ENCODE measurements at regions not wholly inside any gene's neighbourhood (a gene's known extent, or its start where the extent isn't known, plus 50 kb on each side); places are given as distances from the start of the nearest gene placed in this dataset.

DNA sequence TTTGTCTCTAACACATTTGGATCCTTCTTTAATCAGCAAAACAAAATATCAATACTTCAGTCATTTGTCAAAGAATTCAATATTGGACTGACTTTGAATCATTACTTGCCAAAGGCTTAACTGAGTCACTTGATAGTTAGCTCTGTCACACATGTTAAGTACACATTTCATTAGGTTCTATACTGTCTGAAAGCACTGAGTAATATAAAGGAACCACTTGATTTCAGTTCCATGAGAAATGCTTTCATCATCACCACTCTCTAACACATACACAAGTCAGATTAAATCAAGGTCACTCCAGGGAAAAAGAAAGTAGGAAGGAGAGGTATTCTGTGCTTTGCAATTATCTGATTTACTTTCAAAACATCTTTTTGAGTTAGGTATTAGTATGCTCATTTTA lies 1233.1 kb downstream of the C4orf33 start:
- H3K36me3 ChIP-seq (ENCODE audit: insufficient read depth, low read length), result no peaks in the 10 kb centered on the region
- H3K4me2 ChIP-seq (ENCODE audit: insufficient read depth, low read length), result no peak overlapping the region
- TF ChIP-seq, protein P1, sequence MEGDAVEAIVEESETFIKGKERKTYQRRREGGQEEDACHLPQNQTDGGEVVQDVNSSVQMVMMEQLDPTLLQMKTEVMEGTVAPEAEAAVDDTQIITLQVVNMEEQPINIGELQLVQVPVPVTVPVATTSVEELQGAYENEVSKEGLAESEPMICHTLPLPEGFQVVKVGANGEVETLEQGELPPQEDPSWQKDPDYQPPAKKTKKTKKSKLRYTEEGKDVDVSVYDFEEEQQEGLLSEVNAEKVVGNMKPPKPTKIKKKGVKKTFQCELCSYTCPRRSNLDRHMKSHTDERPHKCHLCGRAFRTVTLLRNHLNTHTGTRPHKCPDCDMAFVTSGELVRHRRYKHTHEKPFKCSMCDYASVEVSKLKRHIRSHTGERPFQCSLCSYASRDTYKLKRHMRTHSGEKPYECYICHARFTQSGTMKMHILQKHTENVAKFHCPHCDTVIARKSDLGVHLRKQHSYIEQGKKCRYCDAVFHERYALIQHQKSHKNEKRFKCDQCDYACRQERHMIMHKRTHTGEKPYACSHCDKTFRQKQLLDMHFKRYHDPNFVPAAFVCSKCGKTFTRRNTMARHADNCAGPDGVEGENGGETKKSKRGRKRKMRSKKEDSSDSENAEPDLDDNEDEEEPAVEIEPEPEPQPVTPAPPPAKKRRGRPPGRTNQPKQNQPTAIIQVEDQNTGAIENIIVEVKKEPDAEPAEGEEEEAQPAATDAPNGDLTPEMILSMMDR (IDR thresholded peaks at IDR 0.05; ENCODE audit: extremely low read depth, low read depth, low read length), result no peak

DNA sequence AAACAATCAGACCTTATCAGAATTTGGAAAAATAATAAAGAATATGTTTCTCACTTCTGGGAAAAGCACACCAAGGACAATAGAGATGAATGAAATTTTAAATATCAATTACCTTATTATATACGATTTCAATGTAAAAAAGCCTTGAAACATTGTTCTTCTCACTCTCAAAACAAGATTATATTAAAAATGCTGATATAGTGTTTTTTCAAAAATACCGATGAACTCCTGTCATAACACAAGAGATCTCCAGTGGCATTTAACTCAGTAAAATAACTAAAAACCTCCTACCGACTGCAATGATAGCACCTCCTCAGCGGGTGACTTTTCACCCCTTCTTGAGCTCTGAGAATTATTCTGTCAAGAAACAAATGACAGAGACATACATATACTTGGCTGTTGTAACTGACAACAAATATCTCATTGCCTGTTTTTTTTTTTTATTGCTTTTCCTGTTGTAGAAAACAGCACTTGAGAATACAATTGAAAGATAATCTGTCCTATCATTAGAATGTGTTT lies 1237.3 kb downstream of the C4orf33 start:
- Histone ChIP-seq H3K27me3 (ENCODE audit: insufficient read depth, low read length) (no peaks in the 10 kb centered on the region), H3K4me3 (ENCODE audit: insufficient read depth, low read length) (no peak overlapping the region), H3K4me2 (ENCODE audit: insufficient read depth, low read length) (no peak overlapping the region), H4K20me1 (ENCODE audit: insufficient read depth, low read length) (no peaks in the 10 kb centered on the region), H3K27ac (ENCODE audit: low read depth, low read length) (no peak overlapping the region), H3K4me1 (ENCODE audit: insufficient read depth, low read length) (no peaks in the 10 kb centered on the region), H3K36me3 (ENCODE audit: insufficient read depth, low read length) (no peaks in the 10 kb centered on the region), H2AFZ (ENCODE audit: low read length) (no peak overlapping the region), H3K9me3 (ENCODE audit: low read depth, low read length) (no peaks in the 10 kb centered on the region), H3K79me2 (ENCODE audit: insufficient read depth, low read length) (no peaks in the 10 kb centered on the region)
- TF ChIP-seq, protein P1 (IDR thresholded peaks at IDR 0.05; ENCODE audit: extremely low read depth, low read depth, low read length), result no peak
- no peak for DNase-seq (ENCODE audit: insufficient read length, low spot score, missing footprints)

More for the DNA sequence above, 1233.1 kb downstream of the C4orf33 start:
- H4K20me1 ChIP-seq (ENCODE audit: insufficient read depth, low read length), result no peaks in the 10 kb centered on the region
- no peaks in the 10 kb centered on the region for H3K79me2 ChIP-seq (ENCODE audit: insufficient read depth, low read length)
- no peaks in the 10 kb centered on the region for H3K9me3 ChIP-seq (ENCODE audit: low read depth, low read length)
- no peaks in the 10 kb centered on the region for H3K27me3 ChIP-seq (ENCODE audit: insufficient read depth, low read length)
- H3K4me3 ChIP-seq (ENCODE audit: insufficient read depth, low read length), result no peak overlapping the region
- no peaks in the 10 kb centered on the region for H3K4me1 ChIP-seq (ENCODE audit: insufficient read depth, low read length)
- H2AFZ ChIP-seq (ENCODE audit: low read length), result no peak overlapping the region
- no peak for DNase-seq (ENCODE audit: insufficient read length, low spot score, missing footprints)
- no peak overlapping the region for H3K27ac ChIP-seq (ENCODE audit: low read depth, low read length)

DNA sequence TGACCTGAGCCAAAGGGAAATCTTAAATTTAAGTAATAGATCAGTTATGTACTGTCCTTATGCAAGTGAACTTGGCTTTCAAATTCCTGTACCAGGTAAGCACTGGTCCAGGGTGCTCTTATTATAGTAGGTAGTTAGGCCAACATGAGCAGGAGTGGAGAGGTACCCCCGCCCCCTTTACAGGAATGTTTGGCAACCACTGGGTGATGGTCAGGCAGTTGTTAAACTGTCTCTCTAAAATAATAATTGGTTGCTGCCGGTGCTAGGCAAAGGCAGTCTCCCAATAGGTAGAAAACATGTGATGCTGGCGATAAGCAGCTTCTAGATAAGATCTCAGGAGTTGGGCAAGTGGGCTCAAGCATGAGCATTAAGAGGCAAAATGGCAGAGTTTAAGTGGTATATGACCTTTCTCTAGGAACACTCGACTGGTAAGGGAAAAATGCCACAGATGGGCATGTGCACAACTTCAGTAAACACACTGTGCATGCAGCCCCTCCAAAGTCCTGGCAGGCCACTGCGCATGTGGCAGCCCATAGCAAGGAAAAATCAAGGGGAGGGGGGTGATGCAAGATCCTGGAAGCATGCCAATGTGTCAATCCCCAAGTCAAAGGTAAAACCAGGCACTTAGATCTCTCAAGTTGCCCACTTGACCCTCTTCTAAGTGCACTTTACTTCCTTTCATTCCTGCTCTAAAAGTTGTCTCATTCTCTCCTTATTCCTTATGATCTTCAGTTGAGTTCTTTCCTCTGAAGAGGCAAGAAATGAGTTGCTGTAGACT lies 1239.7 kb downstream of the C4orf33 start:
- H3K79me2 ChIP-seq (ENCODE audit: insufficient read depth, low read length), result no peaks in the 10 kb centered on the region
- no peak overlapping the region for H3K4me2 ChIP-seq (ENCODE audit: insufficient read depth, low read length)
- TF ChIP-seq, protein P1 (IDR thresholded peaks at IDR 0.05; ENCODE audit: extremely low read depth, low read depth, low read length), result no peak

DNA sequence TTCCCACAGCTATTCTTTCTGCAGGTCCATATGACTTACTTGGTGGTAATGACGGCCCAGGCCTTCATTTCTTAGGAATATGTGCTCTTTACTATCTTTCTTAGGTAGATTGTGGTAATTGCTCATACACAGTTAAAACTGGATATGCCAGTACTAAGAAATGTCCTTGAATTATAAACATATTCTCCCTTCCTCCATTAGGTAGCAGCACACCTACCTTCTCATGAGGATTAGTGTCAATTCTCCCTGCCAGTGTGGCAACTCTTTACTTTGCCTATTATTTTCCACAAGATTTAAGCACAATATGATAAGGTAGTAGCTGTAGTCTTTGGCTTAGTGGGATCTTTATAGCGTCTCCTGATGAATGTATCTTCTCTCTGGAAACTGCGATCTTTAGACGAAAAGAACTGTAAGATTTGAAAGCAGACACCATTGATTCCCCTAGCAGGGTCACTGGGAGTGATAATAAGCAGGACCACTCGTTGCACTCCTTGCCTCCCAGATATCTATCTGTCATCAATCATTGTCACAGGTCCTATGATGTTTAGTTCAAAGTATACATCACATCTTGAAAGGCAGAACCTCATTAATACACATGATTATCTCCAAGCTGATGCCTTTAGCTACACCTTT lies 1240.7 kb downstream of the C4orf33 start:
- TF ChIP-seq, protein P1 (IDR thresholded peaks at IDR 0.05; ENCODE audit: extremely low read depth, low read depth, low read length), result peak; percentile 40
- H3K27me3 ChIP-seq (ENCODE audit: insufficient read depth, low read length), result no peaks in the 10 kb centered on the region
- no peaks in the 10 kb centered on the region for H3K9me3 ChIP-seq (ENCODE audit: low read depth, low read length)
- no peaks in the 10 kb centered on the region for H3K79me2 ChIP-seq (ENCODE audit: insufficient read depth, low read length)
- no peak overlapping the region for H3K27ac ChIP-seq (ENCODE audit: low read depth, low read length)
- no peak overlapping the region for H3K4me3 ChIP-seq (ENCODE audit: insufficient read depth, low read length)
- H3K36me3 ChIP-seq (ENCODE audit: insufficient read depth, low read length), result no peaks in the 10 kb centered on the region
- no peak overlapping the region for H2AFZ ChIP-seq (ENCODE audit: low read length)
- H4K20me1 ChIP-seq (ENCODE audit: insufficient read depth, low read length), result no peaks in the 10 kb centered on the region
- no peak for DNase-seq (ENCODE audit: insufficient read length, low spot score, missing footprints)
- no peaks in the 10 kb centered on the region for H3K4me1 ChIP-seq (ENCODE audit: insufficient read depth, low read length)
- H3K4me2 ChIP-seq (ENCODE audit: insufficient read depth, low read length), result no peak overlapping the region

More for the DNA sequence above, 1239.7 kb downstream of the C4orf33 start:
- DNase-seq (ENCODE audit: insufficient read length, low spot score, missing footprints), result no peak
- Histone ChIP-seq H3K36me3 (ENCODE audit: insufficient read depth, low read length) (no peaks in the 10 kb centered on the region), H3K4me1 (ENCODE audit: insufficient read depth, low read length) (no peaks in the 10 kb centered on the region), H3K9me3 (ENCODE audit: low read depth, low read length) (no peaks in the 10 kb centered on the region), H3K27me3 (ENCODE audit: insufficient read depth, low read length) (no peaks in the 10 kb centered on the region), H3K4me3 (ENCODE audit: insufficient read depth, low read length) (no peak overlapping the region), H3K27ac (ENCODE audit: low read depth, low read length) (no peak overlapping the region), H4K20me1 (ENCODE audit: insufficient read depth, low read length) (no peaks in the 10 kb centered on the region), H2AFZ (ENCODE audit: low read length) (no peak overlapping the region)
